ENCODE measurements at regions not wholly inside any gene's neighbourhood (a gene's known extent, or its start where the extent isn't known, plus 50 kb on each side); places are given as distances from the start of the nearest gene placed in this dataset.

- FAIRE-seq (no peak), DNase-seq (ENCODE audit: insufficient read length) (no peak)
- no peak for TF ChIP-seq TAF1 (IDR thresholded peaks at IDR 0.05; ENCODE audit: borderline replicate concordance, low read depth, low read length)
- TF ChIP-seq POLR2A (IDR thresholded peaks at IDR 0.05; ENCODE audit: low read depth, low read length): no peak
- no peak for TF ChIP-seq POLR2AphosphoS5 (IDR thresholded peaks at IDR 0.05; ENCODE audit: low read depth, low read length)
Measured at GRCh38 chr1:106868828-106869227, 187.6 kb upstream of the PRMT6 start.

- FAIRE-seq: no peak
- no peak for DNase-seq (ENCODE audit: insufficient read length)
- TF ChIP-seq TAF1 (IDR thresholded peaks at IDR 0.05; ENCODE audit: borderline replicate concordance, low read depth, low read length): no peak
Measured at GRCh38 chr1:106875622-106876021, 180.9 kb upstream of the PRMT6 start.

- TF ChIP-seq POLR2A (IDR thresholded peaks at IDR 0.05; ENCODE audit: low read depth, low read length) (no peak), TAF1 (IDR thresholded peaks at IDR 0.05; ENCODE audit: borderline replicate concordance, low read depth, low read length) (no peak), POLR2AphosphoS5 (IDR thresholded peaks at IDR 0.05; ENCODE audit: low read depth, low read length) (no peak)
- no peak for DNase-seq (ENCODE audit: insufficient read length)
- no peak for FAIRE-seq
Measured at GRCh38 chr1:106876384-106876783, 180.1 kb upstream of the PRMT6 start.

GRCh38 chr1:106879538-106879937 is 176.9 kb upstream of the PRMT6 start:
- TF ChIP-seq POLR2A (IDR thresholded peaks at IDR 0.05; ENCODE audit: low read depth, low read length) (no peak), TAF1 (IDR thresholded peaks at IDR 0.05; ENCODE audit: borderline replicate concordance, low read depth, low read length) (no peak), POLR2AphosphoS5 (IDR thresholded peaks at IDR 0.05; ENCODE audit: low read depth, low read length) (no peak)
- FAIRE-seq: no peak
- DNase-seq (ENCODE audit: insufficient read length): no peak

GRCh38 chr1:106880226-106880625 is 176.2 kb upstream of the PRMT6 start:
- DNase-seq (ENCODE audit: insufficient read length) (no peak), FAIRE-seq (no peak)
- no peak for TF ChIP-seq POLR2AphosphoS5 (IDR thresholded peaks at IDR 0.05; ENCODE audit: low read depth, low read length)
- TF ChIP-seq TAF1 (IDR thresholded peaks at IDR 0.05; ENCODE audit: borderline replicate concordance, low read depth, low read length): no peak
- TF ChIP-seq POLR2A (IDR thresholded peaks at IDR 0.05; ENCODE audit: low read depth, low read length): no peak

GRCh38 chr1:106883208-106883607 is 173.3 kb upstream of the PRMT6 start:
- DNase-seq (ENCODE audit: insufficient read length) (no peak), FAIRE-seq (no peak)
- no peak for TF ChIP-seq POLR2A (IDR thresholded peaks at IDR 0.05; ENCODE audit: low read depth, low read length)
- TF ChIP-seq POLR2AphosphoS5 (IDR thresholded peaks at IDR 0.05; ENCODE audit: low read depth, low read length): no peak
- no peak for TF ChIP-seq TAF1 (IDR thresholded peaks at IDR 0.05; ENCODE audit: borderline replicate concordance, low read depth, low read length)

GRCh38 chr1:106889059-106889458 is 167.4 kb upstream of the PRMT6 start:
- TF ChIP-seq POLR2AphosphoS5 (IDR thresholded peaks at IDR 0.05; ENCODE audit: low read depth, low read length) (no peak), POLR2A (IDR thresholded peaks at IDR 0.05; ENCODE audit: low read depth, low read length) (no peak), TAF1 (IDR thresholded peaks at IDR 0.05; ENCODE audit: borderline replicate concordance, low read depth, low read length) (no peak)
- no peak for DNase-seq (ENCODE audit: insufficient read length)
- FAIRE-seq: no peak

GRCh38 chr1:106889583-106889982 is 166.9 kb upstream of the PRMT6 start:
- TF ChIP-seq POLR2A (IDR thresholded peaks at IDR 0.05; ENCODE audit: low read depth, low read length): no peak
- no peak for TF ChIP-seq POLR2AphosphoS5 (IDR thresholded peaks at IDR 0.05; ENCODE audit: low read depth, low read length)
- no peak for TF ChIP-seq TAF1 (IDR thresholded peaks at IDR 0.05; ENCODE audit: borderline replicate concordance, low read depth, low read length)
- FAIRE-seq: no peak
- DNase-seq (ENCODE audit: insufficient read length): no peak

- FAIRE-seq (no peak), DNase-seq (ENCODE audit: insufficient read length) (no peak)
- TF ChIP-seq TAF1 (IDR thresholded peaks at IDR 0.05; ENCODE audit: borderline replicate concordance, low read depth, low read length) (no peak), POLR2A (IDR thresholded peaks at IDR 0.05; ENCODE audit: low read depth, low read length) (no peak), POLR2AphosphoS5 (IDR thresholded peaks at IDR 0.05; ENCODE audit: low read depth, low read length) (no peak)
Measured at GRCh38 chr1:106897976-106898375, 158.5 kb upstream of the PRMT6 start.

GRCh38 chr1:106899644-106900043 is 156.8 kb upstream of the PRMT6 start:
- no peak for FAIRE-seq
- TF ChIP-seq TAF1 (IDR thresholded peaks at IDR 0.05; ENCODE audit: borderline replicate concordance, low read depth, low read length) (no peak), POLR2A (IDR thresholded peaks at IDR 0.05; ENCODE audit: low read depth, low read length) (no peak), POLR2AphosphoS5 (IDR thresholded peaks at IDR 0.05; ENCODE audit: low read depth, low read length) (no peak)

GRCh38 chr1:106907795-106908194 is 148.7 kb upstream of the PRMT6 start:
- no peak for TF ChIP-seq POLR2AphosphoS5 (IDR thresholded peaks at IDR 0.05; ENCODE audit: low read depth, low read length)
- TF ChIP-seq TAF1 (IDR thresholded peaks at IDR 0.05; ENCODE audit: borderline replicate concordance, low read depth, low read length): no peak
- TF ChIP-seq POLR2A (IDR thresholded peaks at IDR 0.05; ENCODE audit: low read depth, low read length): no peak
- FAIRE-seq (no peak), DNase-seq (ENCODE audit: insufficient read length) (no peak)

More at GRCh38 chr1:106899644-106900043, 156.8 kb upstream of the PRMT6 start:
- DNase-seq (ENCODE audit: insufficient read length): no peak

GRCh38 chr1:106908689-106909088 is 147.8 kb upstream of the PRMT6 start:
- no peak for FAIRE-seq
- TF ChIP-seq POLR2AphosphoS5 (IDR thresholded peaks at IDR 0.05; ENCODE audit: low read depth, low read length) (no peak), TAF1 (IDR thresholded peaks at IDR 0.05; ENCODE audit: borderline replicate concordance, low read depth, low read length) (no peak), POLR2A (IDR thresholded peaks at IDR 0.05; ENCODE audit: low read depth, low read length) (no peak)
- DNase-seq (ENCODE audit: insufficient read length): no peak

GRCh38 chr1:106910798-106911197 is 145.7 kb upstream of the PRMT6 start:
- TF ChIP-seq POLR2AphosphoS5 (IDR thresholded peaks at IDR 0.05; ENCODE audit: low read depth, low read length) (no peak), TAF1 (IDR thresholded peaks at IDR 0.05; ENCODE audit: borderline replicate concordance, low read depth, low read length) (no peak), POLR2A (IDR thresholded peaks at IDR 0.05; ENCODE audit: low read depth, low read length) (no peak)
- FAIRE-seq: no peak
- DNase-seq (ENCODE audit: insufficient read length): no peak
